GM18519 (cell line): ENCODE measurements at regions not wholly inside any gene's neighbourhood (a gene's known extent, or its start where the extent isn't known, plus 50 kb on each side); places are given as distances from the start of the nearest gene placed in this dataset.

Experiments
- ATAC-seq: cut with Tn5 transposase; IDR thresholded peaks from one replicate; pipeline ENCODE4 v1.9.1; 2021; ENCODE audit warnings: mild to moderate bottlenecking, moderate library complexity; ENCODE audit not compliant: unreplicated experiment, low FRiP score

GRCh38 chr16:79821911-79822310 is 221.4 kb upstream of the MAF start:
- no peak for ATAC-seq

- ATAC-seq = no peak
Measured at GRCh38 chr16:79816081-79816497, 215.6 kb upstream of the MAF start.

- no peak for ATAC-seq
Measured at GRCh38 chr16:79815049-79815448, 214.5 kb upstream of the MAF start.

GRCh38 chr16:79814124-79814523 is 213.6 kb upstream of the MAF start:
- no peak for ATAC-seq

- no peak for ATAC-seq
Measured at GRCh38 chr16:79811541-79811940, 211.0 kb upstream of the MAF start.

- ATAC-seq = no peak
Measured at GRCh38 chr16:79810449-79811189, 210.1 kb upstream of the MAF start.

GRCh38 chr16:79809376-79809775 is 208.8 kb upstream of the MAF start:
- ATAC-seq = no peak

- no peak for ATAC-seq
Measured at GRCh38 chr16:79808731-79809130, 208.2 kb upstream of the MAF start.

- ATAC-seq = no peak
Measured at GRCh38 chr16:79806757-79807156, 206.2 kb upstream of the MAF start.

GRCh38 chr16:79805621-79806020 is 205.1 kb upstream of the MAF start:
- ATAC-seq = no peak

GRCh38 chr16:79801646-79802045 is 201.1 kb upstream of the MAF start:
- no peak for ATAC-seq

- ATAC-seq = no peak
Measured at GRCh38 chr16:79800016-79800608, 199.6 kb upstream of the MAF start.

GRCh38 chr16:79798416-79799053 is 198.0 kb upstream of the MAF start:
- no peak for ATAC-seq

- no peak for ATAC-seq
Measured at GRCh38 chr16:79797486-79797885, 196.9 kb upstream of the MAF start.

GRCh38 chr16:79795556-79795955 is 195.0 kb upstream of the MAF start:
- no peak for ATAC-seq

- no peak for ATAC-seq
Measured at GRCh38 chr16:79794941-79795340, 194.4 kb upstream of the MAF start.

GRCh38 chr16:79792664-79793351 is 192.3 kb upstream of the MAF start:
- ATAC-seq = no peak

- no peak for ATAC-seq
Measured at GRCh38 chr16:79792076-79792475, 191.5 kb upstream of the MAF start.

GRCh38 chr16:79790854-79791253 is 190.3 kb upstream of the MAF start:
- no peak for ATAC-seq

GRCh38 chr16:79788949-79789348 is 188.4 kb upstream of the MAF start:
- no peak for ATAC-seq

- no peak for ATAC-seq
Measured at GRCh38 chr16:79786389-79786788, 185.9 kb upstream of the MAF start.
